CD4-positive, alpha-beta T cell treated with Interleukin-6 at 100 ng/mL for 8 hours (primary cell): ENCODE measurements at regions not wholly inside any gene's neighbourhood (a gene's known extent, or its start where the extent isn't known, plus 50 kb on each side); places are given as distances from the start of the nearest gene placed in this dataset.

Experiments
- DNase-seq: peaks from one replicate; pipeline ENCODE4 v3.0.0-alpha.2; 2020; ENCODE audit warnings: mixed read lengths, low spot score

DNA sequence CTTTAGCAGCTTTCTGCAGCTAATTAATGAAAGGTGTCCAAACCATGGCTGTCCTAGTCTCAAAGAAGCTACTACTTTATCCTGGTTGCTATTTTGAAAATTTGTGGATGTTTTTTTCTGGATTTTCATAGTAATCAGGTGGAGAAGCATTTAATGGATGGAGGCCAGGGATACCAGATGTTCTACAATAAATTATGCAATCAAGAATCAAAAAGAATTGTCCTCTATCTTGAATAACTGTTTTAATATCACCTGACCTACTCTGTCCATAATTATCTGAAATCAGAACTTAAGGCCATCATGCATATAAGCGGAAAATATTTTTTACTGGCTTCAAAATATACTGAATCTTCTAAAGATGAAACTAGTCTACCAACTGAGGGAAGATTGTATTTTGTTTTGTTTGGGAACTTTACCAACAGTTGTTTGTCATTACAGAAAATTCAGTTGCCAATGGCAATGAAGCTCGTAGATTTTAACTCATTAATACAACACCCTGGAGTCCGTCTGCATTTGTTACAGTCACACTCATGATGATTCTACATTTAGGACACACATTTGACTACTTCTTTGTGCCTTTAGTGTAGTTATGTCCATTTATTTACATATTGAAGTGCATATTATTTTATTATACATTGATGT is 762.3 kb upstream of the GRM7 start:
- no peak for DNase-seq

DNA sequence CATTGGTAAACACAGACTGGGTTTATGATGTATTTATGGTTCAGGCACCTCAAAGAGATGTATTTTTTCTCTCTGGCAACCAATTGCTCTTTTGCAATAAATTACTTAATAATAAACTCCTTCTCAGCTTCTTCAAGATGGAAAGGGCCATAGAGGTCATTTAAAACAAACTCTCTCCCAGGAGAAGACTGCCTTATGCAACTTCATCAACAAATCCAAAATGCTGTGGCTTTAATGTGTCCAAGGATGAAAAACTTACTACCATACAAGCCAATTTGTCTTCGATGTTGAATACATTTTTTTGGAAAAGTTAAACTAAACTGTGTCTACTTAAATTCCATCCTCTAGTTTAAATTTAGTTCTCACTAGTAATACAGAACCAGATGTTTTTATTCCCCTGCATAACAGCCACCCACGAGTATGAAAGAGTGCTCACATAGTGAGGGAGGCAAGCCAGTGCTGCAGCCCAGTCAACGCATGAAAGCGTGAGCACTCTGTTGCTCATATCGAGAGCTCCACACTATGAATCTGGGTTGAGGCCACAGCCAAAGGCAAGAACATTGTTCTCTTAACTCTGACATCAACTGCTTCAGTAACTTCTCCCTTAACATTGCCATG is 761.3 kb upstream of the GRM7 start:
- no peak for DNase-seq

- DNase-seq: no peak
These were observed 755.7 kb upstream of the GRM7 start for GRCh38 chr3:6105187-6105586.

DNA sequence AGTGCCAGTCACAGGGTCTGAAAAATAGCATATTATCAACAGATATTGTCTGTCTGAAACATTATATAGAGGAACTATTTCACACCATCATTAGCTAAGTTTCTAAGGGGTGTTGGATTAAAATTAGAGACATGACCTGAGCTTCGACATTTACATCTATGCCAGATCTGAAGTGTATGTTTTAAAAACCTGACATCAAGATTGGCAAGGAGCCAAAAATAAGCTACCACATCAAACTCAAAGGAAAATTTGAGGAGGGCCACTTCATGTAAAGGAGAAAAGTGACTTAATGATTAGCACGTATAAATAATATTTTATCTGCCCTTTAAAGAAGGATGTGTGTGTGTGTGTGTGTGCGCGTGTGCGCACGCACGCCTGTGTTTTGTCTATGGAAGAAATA is 752.0 kb upstream of the GRM7 start:
- DNase-seq: no peak

GRCh38 chr3:6110451-6110850 is 750.5 kb upstream of the GRM7 start:
- DNase-seq: no peak

DNA sequence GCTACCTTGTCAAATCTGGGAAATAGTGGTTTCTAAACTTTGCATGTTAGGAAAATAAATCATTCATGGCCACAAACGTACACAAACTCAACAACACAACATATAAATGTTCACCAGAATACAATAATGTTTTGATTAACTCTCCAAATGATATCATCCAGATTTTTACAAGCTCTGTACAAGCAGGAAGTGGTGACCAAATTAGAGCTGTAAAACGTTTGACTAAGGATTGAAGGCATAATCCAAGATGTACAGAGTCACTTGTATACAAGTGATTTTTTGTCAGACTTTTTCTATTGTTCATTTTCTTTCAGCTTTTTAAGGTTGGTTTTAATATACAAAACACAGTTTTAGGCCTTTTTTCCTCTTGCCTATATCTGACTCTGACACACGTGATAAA is 748.4 kb upstream of the GRM7 start:
- no peak for DNase-seq

DNA sequence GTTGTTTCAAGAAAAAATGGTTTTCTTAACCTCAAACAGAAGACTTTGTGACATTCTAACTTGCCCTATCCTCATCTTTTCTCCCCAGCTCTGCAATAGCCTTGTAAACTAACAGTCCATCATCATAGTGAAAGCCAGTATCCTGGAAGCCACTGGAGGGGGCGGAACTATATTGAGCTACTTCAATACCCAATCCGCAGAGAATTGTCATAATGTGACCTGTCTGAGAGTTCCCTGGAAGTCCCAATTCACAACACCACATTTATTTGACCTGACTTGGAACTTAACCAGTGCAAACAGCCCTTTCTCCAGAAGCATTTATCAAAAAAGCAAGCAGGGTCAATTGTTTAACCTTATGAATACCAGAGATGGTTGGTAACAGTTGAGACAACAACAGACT is 747.6 kb upstream of the GRM7 start:
- DNase-seq: no peak

GRCh38 chr3:6119367-6119766 is 741.5 kb upstream of the GRM7 start:
- no peak for DNase-seq

DNA sequence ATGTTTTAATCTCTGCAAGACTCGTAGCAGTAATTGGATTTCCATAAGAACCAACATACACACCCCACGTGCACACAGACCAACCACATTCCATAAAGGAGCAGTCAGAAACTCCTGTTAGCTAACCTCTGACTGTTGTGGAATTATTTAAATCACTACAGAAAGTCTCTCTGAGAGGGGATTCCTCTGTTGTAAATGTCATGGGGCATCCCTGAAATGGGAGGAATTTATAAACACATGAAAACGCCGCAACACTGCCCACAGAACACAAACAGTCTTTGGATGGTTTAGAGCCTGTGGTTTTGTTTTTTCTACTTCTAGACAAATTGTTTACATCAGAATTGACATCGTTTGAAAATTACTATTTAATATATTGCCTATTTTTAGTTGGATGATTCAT is 740.1 kb upstream of the GRM7 start:
- DNase-seq: no peak

DNA sequence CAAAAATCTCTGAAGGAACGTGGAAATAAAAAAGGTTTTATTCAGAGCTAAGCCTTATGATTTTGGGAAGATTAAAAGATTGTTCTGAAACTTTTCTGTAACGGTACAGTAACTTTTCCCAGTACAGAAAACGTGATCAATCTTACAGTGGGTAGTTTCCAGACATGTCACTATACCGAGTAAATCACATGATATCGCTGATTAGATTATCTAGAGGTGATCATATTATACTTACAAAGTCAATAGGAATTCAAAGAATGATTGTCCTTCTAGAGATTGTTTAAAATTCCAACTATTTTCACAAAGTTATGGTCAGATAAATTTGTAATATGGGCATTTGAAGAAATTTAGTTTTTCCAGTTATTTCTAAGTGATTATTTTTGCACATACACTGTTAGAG is 736.0 kb upstream of the GRM7 start:
- no peak for DNase-seq

DNA sequence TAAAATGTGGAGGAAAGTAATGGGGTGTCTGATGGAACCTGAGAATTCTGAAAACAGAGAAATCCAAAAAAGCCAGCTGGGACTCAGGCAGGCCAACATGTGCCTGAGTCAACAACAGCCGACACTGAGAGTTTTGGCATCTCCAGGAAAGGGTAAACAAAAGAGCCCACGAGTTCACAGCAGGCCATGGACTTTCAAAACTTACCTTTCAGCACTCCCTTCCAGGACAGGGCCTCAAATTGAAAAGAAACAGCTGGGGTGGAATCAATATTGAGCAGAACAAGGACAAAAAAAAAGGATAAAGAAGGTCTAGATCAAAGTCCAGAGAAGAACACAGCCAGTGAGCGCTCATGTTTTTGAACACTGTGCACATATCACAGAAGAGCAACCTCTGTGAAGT is 735.4 kb upstream of the GRM7 start:
- no peak for DNase-seq

DNA sequence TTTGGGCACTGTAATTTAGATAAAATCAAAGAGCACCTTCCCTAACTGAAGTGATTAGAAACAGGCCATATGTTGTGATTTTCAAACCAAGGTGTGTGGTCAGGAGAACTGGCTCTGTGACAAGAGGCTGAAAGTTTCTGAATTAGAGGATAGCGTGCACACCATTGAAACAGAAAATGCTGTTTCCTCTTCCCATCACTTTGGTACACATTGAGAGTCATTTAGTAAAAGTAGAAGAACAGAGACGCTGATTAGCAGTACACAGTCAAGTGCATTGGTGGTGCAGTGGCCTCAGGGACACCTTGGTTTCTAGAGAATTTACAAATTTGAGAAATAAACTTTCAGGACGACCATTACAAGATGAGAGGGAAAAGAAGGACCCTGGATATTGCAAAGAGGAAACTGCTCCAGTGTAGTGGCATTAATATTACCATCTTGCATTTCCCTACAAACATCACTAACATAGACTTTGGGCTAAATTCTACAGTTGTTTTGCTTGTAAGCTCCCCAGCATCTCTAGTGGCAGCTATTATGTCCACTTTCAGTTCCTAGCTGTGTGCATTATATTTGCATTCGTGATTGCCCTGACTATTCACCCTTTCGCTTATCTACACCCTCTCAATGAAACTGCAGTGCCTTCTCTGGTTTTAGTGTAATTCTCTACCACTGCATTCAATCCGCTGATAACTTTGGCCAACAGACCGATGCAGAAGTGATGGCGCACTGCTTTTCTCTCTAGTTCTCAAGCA is 728.1 kb upstream of the GRM7 start:
- no peak for DNase-seq

DNA sequence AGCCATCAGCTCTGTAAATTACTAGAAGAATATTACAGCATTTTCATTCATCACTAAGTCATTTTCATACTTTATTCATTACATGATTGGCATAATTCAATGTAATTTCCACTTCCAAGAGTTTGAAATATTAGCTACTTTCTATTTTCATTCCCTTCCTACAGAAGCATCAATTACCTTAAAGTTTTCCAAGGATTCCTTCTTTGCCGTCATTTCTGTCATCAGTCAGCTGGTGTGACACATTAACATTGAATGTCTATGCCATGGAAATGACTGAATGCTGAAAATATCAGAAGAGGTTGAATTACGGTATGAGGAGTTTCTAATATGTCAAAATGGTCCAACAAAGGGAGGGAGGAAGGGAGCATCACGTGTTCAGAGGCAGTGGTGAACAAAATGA is 718.2 kb upstream of the GRM7 start:
- DNase-seq: no peak

DNA sequence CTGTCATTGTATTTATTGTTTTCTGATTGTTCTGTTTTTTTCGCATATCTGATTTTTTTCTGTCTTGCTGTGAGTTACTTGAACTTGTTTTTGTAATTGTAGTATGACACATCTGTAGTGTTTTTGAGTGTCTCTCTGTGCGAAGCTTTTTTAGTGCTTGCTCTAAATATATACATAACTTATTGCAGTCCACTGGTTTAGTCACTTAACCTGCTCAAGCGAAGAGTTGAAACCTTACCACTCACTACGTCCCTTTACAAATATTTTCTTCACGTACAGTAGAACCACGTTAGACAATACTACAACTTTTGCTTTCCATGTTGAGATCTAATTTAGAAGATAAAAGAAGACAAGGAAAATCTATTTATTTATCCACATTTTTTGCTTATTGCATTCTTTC is 713.0 kb upstream of the GRM7 start:
- DNase-seq: no peak

DNA sequence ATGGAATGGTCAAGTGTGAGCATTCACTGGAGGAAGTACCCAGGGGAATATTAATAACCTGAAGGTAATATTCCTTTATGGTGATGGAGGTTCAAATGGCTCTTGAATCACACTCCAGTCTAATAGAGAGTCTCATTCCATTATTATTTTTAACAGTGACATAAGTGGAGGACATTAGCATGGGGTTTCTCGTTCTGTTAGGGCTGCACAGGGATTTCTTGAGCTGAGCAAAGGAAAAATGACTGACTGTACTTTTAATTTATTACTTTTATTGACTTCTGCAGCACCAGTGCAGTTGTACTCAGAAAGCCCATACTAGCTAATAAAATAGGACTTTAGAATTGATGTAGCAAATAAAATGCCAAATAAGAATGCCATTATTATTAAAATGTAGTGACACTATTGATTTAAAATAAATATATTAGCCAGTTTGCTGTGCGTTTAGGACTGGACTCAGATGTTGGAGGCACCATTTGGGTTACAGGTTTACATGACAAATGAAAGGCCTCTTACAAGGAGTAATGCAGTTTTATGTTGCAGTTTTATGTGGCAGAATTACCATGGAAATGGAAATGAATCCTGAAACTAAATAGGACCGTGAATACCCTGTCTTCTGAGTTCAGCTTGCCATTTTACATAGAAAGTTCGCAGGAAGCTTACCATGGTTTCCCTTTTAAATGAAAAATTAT is 705.1 kb upstream of the GRM7 start:
- DNase-seq: no peak

- DNase-seq: no peak
These were observed 695.0 kb upstream of the GRM7 start for GRCh38 chr3:6165951-6166350.

DNA sequence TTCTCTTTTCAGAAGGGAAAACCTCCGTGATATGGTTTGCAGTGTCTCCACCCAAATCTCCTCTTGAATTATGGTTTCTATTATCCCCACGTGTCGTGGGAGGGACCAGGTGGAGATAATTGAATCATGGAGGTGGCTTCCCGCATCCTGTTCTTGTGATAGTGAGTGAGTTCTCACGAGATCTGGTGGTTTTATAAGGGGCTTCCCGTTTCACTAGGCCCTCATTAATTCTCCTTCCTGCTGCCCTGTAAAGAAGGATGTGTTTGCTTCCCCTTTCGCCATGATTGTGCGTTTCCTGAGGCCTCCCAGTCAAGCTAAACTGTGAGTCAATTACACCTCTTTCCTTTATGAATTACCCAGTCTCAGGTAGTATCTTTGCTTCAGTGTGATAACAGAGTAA is 692.7 kb upstream of the GRM7 start:
- no peak for DNase-seq

- DNase-seq: no peak
These were observed 687.9 kb upstream of the GRM7 start for GRCh38 chr3:6172871-6173642.

DNA sequence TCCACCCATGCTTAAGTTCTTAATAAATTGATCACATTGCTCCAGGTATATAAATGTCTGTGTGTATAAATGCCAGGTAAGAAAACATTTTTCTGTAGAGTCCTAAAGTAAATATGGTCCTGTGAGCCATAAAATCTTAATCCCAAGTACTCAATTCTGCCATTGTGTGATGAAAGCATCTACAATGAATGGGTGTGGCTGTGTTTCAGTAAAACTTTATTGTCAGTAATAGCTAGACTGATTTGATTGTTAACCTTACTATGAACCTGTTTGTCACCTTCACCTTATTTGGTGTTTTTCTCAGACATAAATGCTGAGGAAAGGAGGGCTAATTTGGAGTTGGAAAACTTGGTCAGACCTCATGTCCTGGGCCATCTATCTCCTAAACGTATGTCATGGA is 683.5 kb upstream of the GRM7 start:
- DNase-seq: no peak

- no peak for DNase-seq
These were observed 681.2 kb upstream of the GRM7 start for GRCh38 chr3:6179761-6180160.

DNA sequence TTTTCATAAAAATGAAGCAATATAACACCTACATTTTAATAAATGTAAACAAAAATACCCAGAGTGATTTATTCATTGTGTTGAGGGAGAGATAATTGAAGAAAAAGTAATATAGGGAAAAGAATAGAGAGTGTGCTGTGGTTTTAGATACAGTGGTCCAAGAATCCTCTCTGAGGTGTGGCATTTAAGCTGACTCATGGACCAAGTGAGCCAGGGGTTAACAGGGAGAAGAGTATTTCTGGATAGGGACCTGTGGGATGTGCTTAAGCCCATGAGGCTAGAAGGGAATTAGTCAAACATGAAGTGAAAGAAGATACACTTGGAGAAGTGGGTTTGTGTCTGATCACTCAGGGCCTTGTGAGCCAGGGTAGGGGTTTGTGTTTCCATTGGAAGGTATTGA is 680.7 kb upstream of the GRM7 start:
- DNase-seq: no peak

DNA sequence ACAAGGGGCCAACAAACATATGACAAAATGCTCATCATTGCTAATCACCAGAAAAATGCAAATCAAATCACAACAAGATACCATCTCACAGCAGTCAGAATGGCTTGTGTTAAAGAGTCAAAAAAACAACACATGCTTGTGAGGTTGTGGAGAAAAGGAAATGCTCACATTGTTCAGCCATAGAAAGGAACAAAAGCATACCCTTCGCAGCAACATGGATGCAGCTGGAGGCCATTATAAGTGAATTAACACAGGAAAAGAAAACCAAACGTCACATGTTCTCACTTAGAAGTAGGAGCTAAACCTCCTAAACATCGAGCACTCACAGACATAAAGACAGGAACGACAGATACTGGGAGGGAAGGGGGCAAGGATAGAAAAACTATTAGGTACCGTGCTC is 678.4 kb upstream of the GRM7 start:
- DNase-seq: no peak
